IMR-90 (cell line): ENCODE measurements at regions not wholly inside any gene's neighbourhood (a gene's known extent, or its start where the extent isn't known, plus 50 kb on each side); places are given as distances from the start of the nearest gene placed in this dataset.

ENCODE experiments used
- ATAC-seq: fragments of 200-7000 bp; cut with Tn5 transposase; 2 replicates; pipeline ENCODE4 v1.9.1; 2020; ENCODE audit warnings: low read depth, mild to moderate bottlenecking, moderate library complexity
- BruUV-seq: library from RNA; stranded (reverse); fragments of 400-500 nt; replicated peaks from 2 replicates; lab custom pipeline; 2021; lab: Mats Ljungman, UMichigan
- CTCF ChIA-PET: fragments of 300-600 bp; formaldehyde crosslinking; extraction: SDS; loops from one replicate; lab custom pipeline; 2021; ENCODE audit warnings: antibody characterized with exemption; lab: Yijun Ruan, JAX
- POLR2A ChIA-PET: fragments of 300-600 bp; sonication (Branson Sonifier 250); formaldehyde crosslinking; loops from one replicate; lab custom pipeline; 2022; ENCODE audit warnings: antibody characterized with exemption; ENCODE audit not compliant: unreplicated experiment; lab: Charles Lee
- DNase-seq: peaks from one replicate; pipeline ENCODE4 v3.0.0; 2013
- H2AFZ ChIP-seq: replicated peaks from 2 replicates; pipeline ENCODE3; 2013; ENCODE audit warnings: low read length, mild to moderate bottlenecking; ENCODE audit not compliant: poor library complexity
- H2AK5ac ChIP-seq: 2 replicates; pipeline ENCODE4 v1.6.1; 2013; ENCODE audit warnings: low read depth, low read length, inconsistent platforms
- H2AK9ac ChIP-seq: replicated peaks from 2 replicates; pipeline ENCODE3; 2013; ENCODE audit warnings: mild to moderate bottlenecking, low read depth, low read length, moderate library complexity; ENCODE audit not compliant: poor library complexity
- H2BK120ac ChIP-seq: 2 replicates; pipeline ENCODE4 v1.6.1; 2013; ENCODE audit warnings: low read depth, low read length, inconsistent platforms
- H2BK15ac ChIP-seq: 3 replicates; pipeline ENCODE4 v1.6.1; 2013; ENCODE audit warnings: low read depth, low read length, inconsistent platforms
- H2BK20ac ChIP-seq: 2 replicates; pipeline ENCODE4 v1.6.1; 2013; ENCODE audit warnings: low read depth, mild to moderate bottlenecking, inconsistent platforms, low read length, moderate library complexity
- H2BK5ac ChIP-seq: 2 replicates; pipeline ENCODE4 v1.6.1; 2013; ENCODE audit warnings: mild to moderate bottlenecking, low read depth, low read length, inconsistent platforms; ENCODE audit not compliant: poor library complexity, severe bottlenecking
- H3K14ac ChIP-seq: replicated peaks from 2 replicates; pipeline ENCODE4 v1.6.1; 2013; ENCODE audit warnings: low read depth, low read length, inconsistent platforms
- H3K18ac ChIP-seq: 2 replicates; pipeline ENCODE4 v1.6.1; 2013; ENCODE audit warnings: low read depth, low read length, control low read depth
- H3K23ac ChIP-seq: 2 replicates; pipeline ENCODE4 v1.6.1; 2013; ENCODE audit warnings: low read depth, low read length, inconsistent platforms
- H3K27ac ChIP-seq: 2 replicates; pipeline ENCODE4 v1.5.1; 2013; ENCODE audit warnings: mild to moderate bottlenecking, control low read depth, low read length; ENCODE audit not compliant: insufficient read depth
- H3K27me3 ChIP-seq: 2 replicates; pipeline ENCODE4 v1.6.1; 2013; ENCODE audit warnings: low read length; ENCODE audit not compliant: control insufficient read depth, insufficient read depth
- H3K36me3 ChIP-seq: 2 replicates; pipeline ENCODE4 v1.6.1; 2013; ENCODE audit warnings: low read length, mixed read lengths; ENCODE audit not compliant: control insufficient read depth, insufficient read depth
- H3K4ac ChIP-seq: 2 replicates; pipeline ENCODE4 v1.6.1; 2013; ENCODE audit warnings: low read depth, low read length, inconsistent platforms
- H3K4me1 ChIP-seq: 2 replicates; pipeline ENCODE4 v1.6.1; 2013; ENCODE audit warnings: low read length, mixed read lengths; ENCODE audit not compliant: control insufficient read depth, insufficient read depth
- H3K4me2 ChIP-seq: 2 replicates; pipeline ENCODE4 v1.6.1; 2013; ENCODE audit warnings: low read depth, mild to moderate bottlenecking, control low read depth, low read length, moderate library complexity
- H3K4me3 ChIP-seq: 2 replicates; pipeline ENCODE4 v1.5.1; 2013; ENCODE audit warnings: low read depth, mild to moderate bottlenecking, control low read depth, low read length, moderate library complexity; ENCODE audit not compliant: insufficient read depth
- H3K56ac ChIP-seq: 2 replicates; pipeline ENCODE4 v1.6.1; 2013; ENCODE audit warnings: low read length, inconsistent platforms; ENCODE audit not compliant: insufficient read depth; ENCODE audit errors: extremely low read depth
- H3K79me1 ChIP-seq, 2 experiments: 2 replicates each; pipeline ENCODE4 v1.6.1; 2013; ENCODE audit warnings: low read length in 2 of 2, inconsistent platforms in 1 of 2, low read depth in 1 of 2
- H3K9ac ChIP-seq: 2 replicates; pipeline ENCODE4 v1.6.1; 2013; ENCODE audit warnings: low read depth, low read length, control low read depth
- H3K9me1 ChIP-seq: 2 replicates; pipeline ENCODE4 v1.6.1; 2013; ENCODE audit warnings: low read length, inconsistent platforms; ENCODE audit not compliant: insufficient read depth
- H3K9me3 ChIP-seq: 2 replicates; pipeline ENCODE4 v1.6.1; 2013; ENCODE audit warnings: low read length; ENCODE audit not compliant: control insufficient read depth, insufficient read depth
- H4K20me1 ChIP-seq: 2 replicates; pipeline ENCODE4 v1.6.1; 2013; ENCODE audit warnings: low read length, inconsistent platforms; ENCODE audit not compliant: insufficient read depth
- H4K5ac ChIP-seq: 2 replicates; pipeline ENCODE4 v1.6.1; 2013; ENCODE audit warnings: mild to moderate bottlenecking, low read depth, low read length, control low read depth
- H4K8ac ChIP-seq, 2 experiments: 2 replicates each; pipeline ENCODE4 v1.6.1; 2013; ENCODE audit warnings: low read depth in 2 of 2, low read length in 2 of 2, control low read depth in 1 of 2, inconsistent platforms in 1 of 2
- H4K91ac ChIP-seq: 2 replicates; pipeline ENCODE4 v1.6.1; 2013; ENCODE audit warnings: low read depth, low read length, inconsistent platforms; ENCODE audit not compliant: insufficient read depth
- BHLHE40 ChIP-seq: fragments of 150-350 bp; IDR thresholded peaks from 2 replicates; pipeline ENCODE4 v1.6.1; 2016; ENCODE audit warnings: mild to moderate bottlenecking, low read depth, low read length
- CEBPB ChIP-seq: IDR thresholded peaks from 2 replicates; pipeline ENCODE4 v1.6.1; 2012; ENCODE audit warnings: low read depth, low read length, improper control_type of control experiment
- CHD1 ChIP-seq: IDR thresholded peaks from 2 replicates; pipeline ENCODE4 v1.6.1; 2012; ENCODE audit warnings: low read depth, low read length, improper control_type of control experiment
- CTCF ChIP-seq: conservative IDR thresholded peaks from 2 replicates; pipeline ENCODE4 v1.5.1; 2012; ENCODE audit warnings: mild to moderate bottlenecking, low read depth, low read length, improper control_type of control experiment
- ELK1 ChIP-seq: fragments of 150-350 bp; IDR thresholded peaks from 2 replicates; pipeline ENCODE4 v1.6.1; 2016; ENCODE audit warnings: low read depth, mild to moderate bottlenecking, low read length, moderate library complexity, borderline replicate concordance
- FOS ChIP-seq: fragments of 150-350 bp; IDR thresholded peaks from 2 replicates; pipeline ENCODE4 v1.6.1; 2016; ENCODE audit warnings: low read depth, low read length
- MAFK ChIP-seq: IDR thresholded peaks from 2 replicates; pipeline ENCODE4 v1.6.1; 2012; ENCODE audit warnings: low read depth, low read length, improper control_type of control experiment
- MAZ ChIP-seq: IDR thresholded peaks from 2 replicates; pipeline ENCODE4 v1.6.1; 2012; ENCODE audit warnings: low read depth, mild to moderate bottlenecking, low read length, improper control_type of control experiment, moderate library complexity, borderline replicate concordance
- NFE2L2 ChIP-seq: fragments of 150-350 bp; IDR thresholded peaks from 2 replicates; pipeline ENCODE4 v1.6.1; 2016; ENCODE audit warnings: low read depth, mild to moderate bottlenecking, low read length
- POLR2A ChIP-seq: IDR thresholded peaks from 2 replicates; pipeline ENCODE4 v1.6.1; 2012; ENCODE audit warnings: mild to moderate bottlenecking, low read depth, low read length
- RAD21 ChIP-seq: IDR thresholded peaks from 2 replicates; pipeline ENCODE4 v1.6.1; 2012; ENCODE audit warnings: low read length, improper control_type of control experiment
- RCOR1 ChIP-seq: IDR thresholded peaks from 2 replicates; pipeline ENCODE4 v1.6.1; 2012; ENCODE audit warnings: mild to moderate bottlenecking, low read length, improper control_type of control experiment; ENCODE audit not compliant: insufficient replicate concordance
- RFX5 ChIP-seq: IDR thresholded peaks from 2 replicates; pipeline ENCODE4 v1.8.0; 2012; ENCODE audit warnings: low read depth, mild to moderate bottlenecking, low read length, moderate library complexity
- SMC3 ChIP-seq: fragments of 150-350 bp; IDR thresholded peaks from 2 replicates; pipeline ENCODE4 v1.6.1; 2016; ENCODE audit warnings: low read depth, mild to moderate bottlenecking, antibody characterized with exemption, low read length, moderate library complexity
- WGBS, 2 experiments: methylation state at CpG; one replicate each; pipeline versions ENCODE4 v1.1.5 to v1.1.7; 2013; ENCODE audit warnings: missing lambda C conversion rate in 2 of 2; ENCODE audit not compliant: insufficient read length in 1 of 2; ENCODE audit errors: extremely low coverage in 2 of 2; 5-methylcytosine and 5-hydroxymethylcytosine counted together
- dilution Hi-C: fragments of 300-500 bp; cut with HindIII; formaldehyde crosslinking; loops from one replicate; pipeline ENCODE4 v1.14.3; 2018; ENCODE audit warnings: low sequenced_read_pairs; ENCODE audit not compliant: unreplicated experiment
- in situ Hi-C: fragments of 300-500 bp; cut with MboI; formaldehyde crosslinking; loops from 3 replicates; pipeline ENCODE4 v1.14.3; 2019; ENCODE audit warnings: low sequenced_read_pairs, inconsistent platforms, mixed read lengths
- intact Hi-C: fragments of 100-400 bp; cut with micrococcal nuclease; formaldehyde crosslinking; loops from 2 replicates; pipeline ENCODE4 v1.10.0; 2022
- TF ChIP-seq, protein P1 (sequence below): fragments of 150-350 bp; IDR thresholded peaks from 2 replicates; pipeline ENCODE4 v1.6.1; 2017; ENCODE audit warnings: mild to moderate bottlenecking, antibody characterized with exemption, low read length, low read depth

DNA sequence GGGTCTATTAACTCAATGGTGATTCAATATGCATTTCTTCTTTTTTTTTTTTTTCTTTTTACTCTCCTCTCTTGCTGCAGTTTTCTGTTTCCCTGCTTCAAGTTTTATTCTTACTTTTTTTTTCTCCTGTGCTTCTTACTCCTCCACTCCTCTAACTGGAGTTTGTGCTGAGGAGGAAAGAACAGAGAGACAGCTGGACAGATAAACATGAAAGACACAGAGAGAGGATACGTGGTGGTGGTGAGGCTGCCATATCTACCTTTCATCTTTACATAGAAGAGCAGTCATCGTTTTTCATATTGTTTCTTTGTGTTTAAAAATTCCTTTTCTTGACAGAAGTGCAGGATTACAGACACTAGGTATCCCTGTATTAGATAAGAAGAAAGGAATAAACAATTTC is 262.8 kb downstream of the OTOL1 start:
- dilution Hi-C loops: no loop called here
- Histone ChIP-seq H3K79me1 (no peaks in the 10 kb centered on the region), H3K18ac (no peak overlapping the region), H2AK5ac (no peak overlapping the region), H3K9ac (no peak overlapping the region), H3K4ac (no peak overlapping the region), H3K4me3 (no peak overlapping the region), H4K20me1 (no peaks in the 10 kb centered on the region), H2BK120ac (no peak overlapping the region), H2BK15ac (no peak overlapping the region), H2BK5ac (no peak overlapping the region), H3K9me1 (no peaks in the 10 kb centered on the region), H3K4me1 (no peaks in the 10 kb centered on the region), H3K9me3 (0 out of 2 replicates have a peak, but pooled peaks cover 3% of the 10 kb centered on the region), H4K5ac (no peak overlapping the region), H3K23ac (no peak overlapping the region), H3K14ac (no peak overlapping the region), H3K27me3 (no peaks in the 10 kb centered on the region), H2AK9ac (no peak overlapping the region), H2AFZ (no peak overlapping the region), H3K4me2 (no peak overlapping the region), H3K36me3 (no peaks in the 10 kb centered on the region), H3K56ac (no peak overlapping the region), H4K8ac (no peak overlapping the region), H4K91ac (no peak overlapping the region), H2BK20ac (no peak overlapping the region), H3K27ac (no peak overlapping the region)
- DNase-seq (no peak), ATAC-seq (no peak)
- CTCF ChIA-PET: no interaction called here
- POLR2A ChIA-PET: no interaction called here
- intact Hi-C loops: no loop called here
- in situ Hi-C loops: no loop called here
- WGBS, 2 experiments: no CpG with 5 or more reads among the region's 2 CpGs
- BruUV-seq: no TSS peak
- TF ChIP-seq RFX5 (no peak), RCOR1 (no peak), BHLHE40 (no peak), NFE2L2 (no peak), ELK1 (no peak), CEBPB (no peak), MAFK (no peak), POLR2A (no peak), CHD1 (no peak), CTCF (no peak), MAZ (no peak), FOS (no peak), RAD21 (no peak), SMC3 (no peak)
- TF ChIP-seq, protein P1, sequence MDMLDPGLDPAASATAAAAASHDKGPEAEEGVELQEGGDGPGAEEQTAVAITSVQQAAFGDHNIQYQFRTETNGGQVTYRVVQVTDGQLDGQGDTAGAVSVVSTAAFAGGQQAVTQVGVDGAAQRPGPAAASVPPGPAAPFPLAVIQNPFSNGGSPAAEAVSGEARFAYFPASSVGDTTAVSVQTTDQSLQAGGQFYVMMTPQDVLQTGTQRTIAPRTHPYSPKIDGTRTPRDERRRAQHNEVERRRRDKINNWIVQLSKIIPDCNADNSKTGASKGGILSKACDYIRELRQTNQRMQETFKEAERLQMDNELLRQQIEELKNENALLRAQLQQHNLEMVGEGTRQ: no peak
